HG02884 (cell line): ENCODE measurements at regions not wholly inside any gene's neighbourhood (a gene's known extent, or its start where the extent isn't known, plus 50 kb on each side); places are given as distances from the start of the nearest gene placed in this dataset.
"Not testable (repeated sequence)": the region's sequence is repeated elsewhere in the genome, so short reads cannot be mapped to it uniquely, and the experiment has no call there.

Experiments used
- ATAC-seq: cut with Tn5 transposase; IDR thresholded peaks from one replicate; pipeline ENCODE4 v1.9.1; 2021; ENCODE audit warnings: mild to moderate bottlenecking, moderate library complexity; ENCODE audit not compliant: unreplicated experiment

GRCh38 chr3:166842784-166843183 lies 537.3 kb downstream of the ZBBX start:
- not testable (repeated sequence) for ATAC-seq

GRCh38 chr3:166837535-166837934 lies 542.6 kb downstream of the ZBBX start:
- ATAC-seq, result peak; percentile 59

GRCh38 chr3:166836836-166837235 lies 543.3 kb downstream of the ZBBX start:
- no peak for ATAC-seq

GRCh38 chr3:166829896-166830295 lies 550.2 kb downstream of the ZBBX start:
- ATAC-seq, result no peak

GRCh38 chr3:166818464-166818863 lies 561.6 kb downstream of the ZBBX start:
- no peak for ATAC-seq

- not testable (repeated sequence) for ATAC-seq
Measured at GRCh38 chr3:166817269-166817668, 562.8 kb downstream of the ZBBX start.

- no peak for ATAC-seq
Measured at GRCh38 chr3:166810741-166811445, 569.2 kb downstream of the ZBBX start.

- ATAC-seq, result no peak
Measured at GRCh38 chr3:166809520-166809919, 570.6 kb downstream of the ZBBX start.

- no peak for ATAC-seq
Measured at GRCh38 chr3:166788936-166789335, 591.2 kb downstream of the ZBBX start.

GRCh38 chr3:166785876-166786275 lies 594.2 kb downstream of the ZBBX start:
- ATAC-seq, result no peak

- no peak for ATAC-seq
Measured at GRCh38 chr3:166783206-166783605, 596.9 kb downstream of the ZBBX start.

GRCh38 chr3:166764698-166765318 lies 615.3 kb downstream of the ZBBX start:
- ATAC-seq, result no peak

- ATAC-seq, result no peak
Measured at GRCh38 chr3:166759736-166760513, 620.2 kb downstream of the ZBBX start.

- ATAC-seq, result no peak
Measured at GRCh38 chr3:166752214-166752613, 627.9 kb downstream of the ZBBX start.

GRCh38 chr3:166743481-166744134 lies 636.5 kb downstream of the ZBBX start:
- no peak for ATAC-seq

GRCh38 chr3:166734734-166735133 lies 645.4 kb downstream of the ZBBX start:
- no peak for ATAC-seq

- no peak for ATAC-seq
Measured at GRCh38 chr3:166731701-166732100, 648.4 kb downstream of the ZBBX start.

GRCh38 chr3:166721466-166721865 lies 658.6 kb downstream of the ZBBX start:
- ATAC-seq, result no peak

GRCh38 chr3:166714206-166714605 lies 665.9 kb downstream of the ZBBX start:
- no peak for ATAC-seq

- ATAC-seq, result no peak
Measured at GRCh38 chr3:166713787-166714186, 666.3 kb downstream of the ZBBX start.

GRCh38 chr3:166706094-166706493 lies 674.0 kb downstream of the ZBBX start:
- ATAC-seq, result no peak
